Natural killer cell (primary cell): ENCODE measurements at regions not wholly inside any gene's neighbourhood (a gene's known extent, or its start where the extent isn't known, plus 50 kb on each side); places are given as distances from the start of the nearest gene placed in this dataset.

ENCODE experiments used
- ATAC-seq, 3 donors: fragments of 150-1000 bp in 2 of 3; fragments of 200-7000 bp in 1 of 3; cut with Tn5 transposase; 1 replicate in 1 of 3; 2 replicates in 2 of 3; pipeline ENCODE4 v1.10.0; 2021; ENCODE audit warnings: mild to moderate bottlenecking in 2 of 3, moderate library complexity in 2 of 3
- DNase-seq, 2 donors: peaks; one replicate each; pipeline versions ENCODE4 v3.0.0 to v3.0.0-alpha.2; 2013 to 2021; ENCODE audit warnings: mixed read lengths in 1 of 2
- H3K27ac ChIP-seq: one replicate; pipeline ENCODE4 v1.5.1; 2013; ENCODE audit warnings: mild to moderate bottlenecking, low read length
- H3K27me3 ChIP-seq: one replicate; pipeline ENCODE4 v1.6.1; 2013; ENCODE audit warnings: low read length; ENCODE audit not compliant: control insufficient read depth, insufficient read depth
- H3K36me3 ChIP-seq: one replicate; pipeline ENCODE4 v1.6.1; 2013; ENCODE audit warnings: low read length; ENCODE audit not compliant: control insufficient read depth, insufficient read depth
- H3K4me1 ChIP-seq: one replicate; pipeline ENCODE4 v1.6.1; 2013; ENCODE audit warnings: low read length; ENCODE audit not compliant: control insufficient read depth, insufficient read depth
- H3K4me3 ChIP-seq: one replicate; pipeline ENCODE4 v1.5.1; 2013; ENCODE audit warnings: low read length
- H3K9me3 ChIP-seq: one replicate; pipeline ENCODE4 v1.6.1; 2013; ENCODE audit warnings: low read length; ENCODE audit not compliant: control insufficient read depth, insufficient read depth
- H3K27ac Mint-ChIP-seq, 2 donors: one replicate each; pipeline ENCODE4 v1.8.0; 2022; ENCODE audit warnings: mild to moderate bottlenecking in 2 of 2, mixed read lengths in 2 of 2, moderate library complexity in 1 of 2
- H3K27me3 Mint-ChIP-seq, 2 donors: one replicate each; pipeline ENCODE4 v1.8.0; 2022; ENCODE audit warnings: low read depth in 2 of 2, mixed read lengths in 2 of 2
- H3K36me3 Mint-ChIP-seq: one replicate; pipeline ENCODE4 v1.8.0; 2022; ENCODE audit warnings: mixed read lengths
- H3K4me1 Mint-ChIP-seq, 2 donors: one replicate each; pipeline ENCODE4 v1.8.0; 2022; ENCODE audit warnings: mixed read lengths in 2 of 2
- H3K4me3 Mint-ChIP-seq: one replicate; pipeline ENCODE4 v1.8.0; 2022; ENCODE audit warnings: mild to moderate bottlenecking, moderate library complexity, mixed read lengths
- H3K9me3 Mint-ChIP-seq, 2 donors: one replicate each; pipeline ENCODE4 v1.8.0; 2022; ENCODE audit warnings: mixed read lengths in 2 of 2
- CTCF ChIP-seq: fragments of 200-600 bp; IDR thresholded peaks from one replicate; pipeline ENCODE4 v1.8.0; 2022; ENCODE audit warnings: antibody characterized with exemption
- WGBS: methylation state at CpG from one replicate; pipeline ENCODE4 v1.1.7; 2013; ENCODE audit warnings: missing lambda C conversion rate; ENCODE audit not compliant: insufficient coverage; 5-methylcytosine and 5-hydroxymethylcytosine counted together
- intact Hi-C: fragments of 100-400 bp; cut with micrococcal nuclease; formaldehyde crosslinking; loops from one replicate; pipeline ENCODE4 v1.14.2; 2022

GRCh38 chrX:4268676-4269075 is 555.2 kb upstream of the PRKX start:
- H3K27me3 Mint-ChIP-seq, result no peaks in the 10 kb centered on the region
- H3K27ac Mint-ChIP-seq, result no peak overlapping the region
- peaks cover 3 to 6% of the 10 kb centered on the region in 2 donors for H3K9me3 Mint-ChIP-seq
- H3K4me1 ChIP-seq, result no peaks in the 10 kb centered on the region
- DNase-seq (no peak), ATAC-seq (no peak)
- no peak overlapping the region for H3K4me3 ChIP-seq
- no peaks in the 10 kb centered on the region for H3K4me1 Mint-ChIP-seq
- no peak overlapping the region for H3K27ac ChIP-seq
- no peaks in the 10 kb centered on the region for H3K36me3 ChIP-seq
- H3K4me3 Mint-ChIP-seq, result no peak overlapping the region
- no peak for TF ChIP-seq CTCF
- no peaks in the 10 kb centered on the region for H3K9me3 ChIP-seq
- H3K36me3 Mint-ChIP-seq, result no peaks in the 10 kb centered on the region
- H3K27me3 ChIP-seq, result no peaks in the 10 kb centered on the region
- WGBS, result 70% methylated on average over 2 of the region's 2 CpGs
- intact Hi-C loops, result no loop called here

- intact Hi-C loops, result no loop called here
- Histone ChIP-seq H3K4me3 (no peak overlapping the region), H3K27me3 (no peaks in the 10 kb centered on the region), H3K27ac (no peak overlapping the region), H3K4me1 (no peaks in the 10 kb centered on the region), H3K9me3 (no peaks in the 10 kb centered on the region), H3K36me3 (no peaks in the 10 kb centered on the region)
- WGBS, result 87% methylated on average over 3 of the region's 4 CpGs
- Mint-ChIP-seq H3K27me3 (no peaks in the 10 kb centered on the region), H3K9me3 (peaks cover 0 to 3% of the 10 kb centered on the region in 2 donors), H3K4me1 (no peaks in the 10 kb centered on the region), H3K4me3 (no peak overlapping the region), H3K27ac (no peak overlapping the region), H3K36me3 (no peaks in the 10 kb centered on the region)
- ATAC-seq (no peak), DNase-seq (no peak)
- no peak for TF ChIP-seq CTCF
These were observed 551.6 kb upstream of the PRKX start for GRCh38 chrX:4265036-4265435.

- no peak for TF ChIP-seq CTCF
- Histone ChIP-seq H3K36me3 (no peaks in the 10 kb centered on the region), H3K27ac (no peak overlapping the region), H3K27me3 (no peaks in the 10 kb centered on the region), H3K9me3 (no peaks in the 10 kb centered on the region), H3K4me3 (no peak overlapping the region), H3K4me1 (no peaks in the 10 kb centered on the region)
- Mint-ChIP-seq H3K27ac (no peak overlapping the region), H3K9me3 (no peaks in the 10 kb centered on the region), H3K4me1 (no peaks in the 10 kb centered on the region), H3K4me3 (no peak overlapping the region), H3K27me3 (no peaks in the 10 kb centered on the region), H3K36me3 (no peaks in the 10 kb centered on the region)
- DNase-seq, result peak in 1 of 2 donors; percentile 1
- intact Hi-C loops, result no loop called here
- 23% methylated on average over 3 of the region's 8 CpGs for WGBS
- ATAC-seq, result no peak
These were observed 549.8 kb upstream of the PRKX start for GRCh38 chrX:4263030-4263803.

- WGBS, result 0% methylated on average over 1 of the region's 2 CpGs
- intact Hi-C loops, result no loop called here
- no peaks in the 10 kb centered on the region for H3K36me3 Mint-ChIP-seq
- H3K4me1 Mint-ChIP-seq, result peaks cover 0 to 4% of the 10 kb centered on the region in 2 donors
- no peaks in the 10 kb centered on the region for H3K27me3 Mint-ChIP-seq
- Histone ChIP-seq H3K4me1 (no peaks in the 10 kb centered on the region), H3K36me3 (no peaks in the 10 kb centered on the region), H3K27ac (no peak overlapping the region), H3K9me3 (no peaks in the 10 kb centered on the region), H3K27me3 (no peaks in the 10 kb centered on the region), H3K4me3 (no peak overlapping the region)
- no peak overlapping the region for H3K4me3 Mint-ChIP-seq
- DNase-seq, result peak in 1 of 2 donors; percentile 1
- TF ChIP-seq CTCF, result no peak
- no peak overlapping the region for H3K27ac Mint-ChIP-seq
- H3K9me3 Mint-ChIP-seq, result peaks cover 2 to 8% of the 10 kb centered on the region in 2 donors
- no peak for ATAC-seq
These were observed 539.6 kb upstream of the PRKX start for GRCh38 chrX:4253092-4253491.
